ENCODE measurements at regions not wholly inside any gene's neighbourhood (a gene's known extent, or its start where the extent isn't known, plus 50 kb on each side); places are given as distances from the start of the nearest gene placed in this dataset.

GRCh38 chr16:86419518-86419917 is 90.8 kb upstream of the FOXF1 start:
- H3K4me3 ChIP-seq (ENCODE audit: low read depth, low read length) = no peak overlapping the region
- DNase-seq (ENCODE audit: low read depth) = no peak
- TF ChIP-seq CTCF (IDR thresholded peaks at IDR 0.05; ENCODE audit: insufficient read depth, low read depth, low read length) = no peak

GRCh38 chr16:86421995-86422394 is 88.3 kb upstream of the FOXF1 start:
- no peak for TF ChIP-seq CTCF (IDR thresholded peaks at IDR 0.05; ENCODE audit: insufficient read depth, low read depth, low read length)
- DNase-seq (ENCODE audit: low read depth) = no peak
- H3K4me3 ChIP-seq (ENCODE audit: low read depth, low read length) = no peak overlapping the region

GRCh38 chr16:86424398-86424797 is 85.9 kb upstream of the FOXF1 start:
- DNase-seq (ENCODE audit: low read depth) = peak; percentile 47
- no peak overlapping the region for H3K4me3 ChIP-seq (ENCODE audit: low read depth, low read length)
- no peak for TF ChIP-seq CTCF (IDR thresholded peaks at IDR 0.05; ENCODE audit: insufficient read depth, low read depth, low read length)

GRCh38 chr16:86424985-86425384 is 85.3 kb upstream of the FOXF1 start:
- peak; percentile 35 for DNase-seq (ENCODE audit: low read depth)
- no peak for TF ChIP-seq CTCF (IDR thresholded peaks at IDR 0.05; ENCODE audit: insufficient read depth, low read depth, low read length)
- H3K4me3 ChIP-seq (ENCODE audit: low read depth, low read length) = no peak overlapping the region

- DNase-seq (ENCODE audit: low read depth) = no peak
- no peak for TF ChIP-seq CTCF (IDR thresholded peaks at IDR 0.05; ENCODE audit: insufficient read depth, low read depth, low read length)
- no peak overlapping the region for H3K4me3 ChIP-seq (ENCODE audit: low read depth, low read length)
These were observed 84.2 kb upstream of the FOXF1 start for GRCh38 chr16:86426063-86426642.

- no peak for TF ChIP-seq CTCF (IDR thresholded peaks at IDR 0.05; ENCODE audit: insufficient read depth, low read depth, low read length)
- H3K4me3 ChIP-seq (ENCODE audit: low read depth, low read length) = no peak overlapping the region
- DNase-seq (ENCODE audit: low read depth) = peak; percentile 78
These were observed 82.9 kb upstream of the FOXF1 start for GRCh38 chr16:86427433-86427851.

Data from fibroblast of villous mesenchyme (primary cell).